IPS-NIHi7 (cell line): ENCODE measurements at regions not wholly inside any gene's neighbourhood (a gene's known extent, or its start where the extent isn't known, plus 50 kb on each side); places are given as distances from the start of the nearest gene placed in this dataset.
A peak's percentile ranks its signal among the peaks of the same experiment; 100 is the strongest.

Source experiments
- DNase-seq: peaks from one replicate; pipeline ENCODE4 v3.0.0; 2012; ENCODE audit warnings: mixed read lengths; ENCODE audit errors: extremely low spot score

DNA sequence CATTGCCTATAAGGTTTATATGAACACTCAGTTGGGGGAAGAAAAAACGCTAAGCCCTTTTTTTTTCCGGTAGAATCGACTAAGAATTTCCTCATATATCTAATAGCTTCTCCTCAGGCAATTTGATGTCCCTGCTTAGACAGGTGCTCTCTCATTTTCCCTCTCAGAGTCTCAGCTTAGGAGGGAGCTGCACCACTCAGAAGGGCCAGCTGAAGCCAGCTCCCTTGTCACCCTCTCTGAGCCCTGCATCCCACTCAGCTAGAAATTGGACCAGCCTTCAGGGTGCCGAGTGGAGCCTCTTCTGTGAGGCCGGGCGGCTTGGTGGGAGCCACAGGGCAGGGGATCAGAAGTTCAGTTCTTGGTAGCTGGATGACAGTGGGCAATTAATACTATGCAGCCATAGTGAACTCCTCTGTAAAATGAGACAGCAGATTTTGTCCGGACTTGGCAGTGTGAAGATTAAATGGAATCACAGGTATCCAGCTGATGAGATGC, 368.5 kb downstream of the MAFB start:
- no peak for DNase-seq

DNA sequence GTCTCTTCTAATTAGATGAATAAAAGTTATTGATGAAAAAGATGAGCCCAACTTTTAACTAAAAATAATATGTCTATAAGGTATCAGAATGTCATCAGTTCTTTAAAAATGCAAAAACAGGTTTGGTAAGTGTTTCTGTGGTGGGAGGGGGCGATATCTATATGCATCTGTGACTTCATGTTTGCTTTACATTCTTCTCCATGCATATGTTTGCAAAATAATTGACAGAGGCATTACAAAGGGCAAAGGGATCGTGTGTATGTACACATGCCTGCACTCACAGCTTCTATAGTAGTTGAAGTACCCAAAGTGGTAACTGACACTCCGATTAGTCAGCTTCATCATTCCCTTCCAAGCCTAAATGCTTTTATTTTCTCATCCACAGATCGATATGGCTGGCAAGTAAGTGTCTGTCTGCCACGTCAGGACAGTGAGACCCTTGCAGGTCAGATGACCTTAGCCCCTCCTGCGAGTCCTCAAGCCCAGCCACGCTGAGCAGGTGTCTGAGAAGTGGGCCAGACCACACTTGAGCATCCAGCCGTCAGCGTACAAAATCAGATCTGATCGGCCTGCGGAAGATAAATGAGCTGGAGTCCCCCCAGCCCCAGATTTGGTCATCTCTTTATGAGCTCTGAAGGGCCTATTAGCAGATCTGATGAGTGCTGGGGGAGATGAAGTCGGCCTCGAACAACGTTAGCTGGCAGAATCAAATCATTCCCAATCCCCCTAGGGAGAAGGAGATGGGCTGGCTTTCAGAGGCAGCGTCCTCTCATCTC, 369.1 kb downstream of the MAFB start:
- DNase-seq = no peak

DNA sequence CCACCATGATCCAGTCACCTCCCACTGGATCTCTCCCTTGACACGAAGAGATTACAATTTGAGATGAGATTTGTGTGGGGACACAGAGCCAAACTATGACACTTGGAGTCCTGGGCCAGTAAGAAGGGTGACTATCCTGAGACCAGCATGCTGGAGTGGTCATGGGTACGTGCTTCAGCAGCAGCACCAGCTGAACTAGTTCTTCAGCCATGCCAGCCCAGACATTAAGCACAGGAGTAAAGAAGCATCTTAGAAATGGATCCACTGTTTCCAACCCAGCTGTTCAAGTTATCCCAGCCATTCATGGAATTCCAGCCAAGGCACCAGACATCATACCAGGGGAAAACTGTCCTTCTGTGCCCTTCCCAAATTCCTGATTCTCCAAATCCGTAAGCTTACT, 370.0 kb downstream of the MAFB start:
- DNase-seq = no peak

DNA sequence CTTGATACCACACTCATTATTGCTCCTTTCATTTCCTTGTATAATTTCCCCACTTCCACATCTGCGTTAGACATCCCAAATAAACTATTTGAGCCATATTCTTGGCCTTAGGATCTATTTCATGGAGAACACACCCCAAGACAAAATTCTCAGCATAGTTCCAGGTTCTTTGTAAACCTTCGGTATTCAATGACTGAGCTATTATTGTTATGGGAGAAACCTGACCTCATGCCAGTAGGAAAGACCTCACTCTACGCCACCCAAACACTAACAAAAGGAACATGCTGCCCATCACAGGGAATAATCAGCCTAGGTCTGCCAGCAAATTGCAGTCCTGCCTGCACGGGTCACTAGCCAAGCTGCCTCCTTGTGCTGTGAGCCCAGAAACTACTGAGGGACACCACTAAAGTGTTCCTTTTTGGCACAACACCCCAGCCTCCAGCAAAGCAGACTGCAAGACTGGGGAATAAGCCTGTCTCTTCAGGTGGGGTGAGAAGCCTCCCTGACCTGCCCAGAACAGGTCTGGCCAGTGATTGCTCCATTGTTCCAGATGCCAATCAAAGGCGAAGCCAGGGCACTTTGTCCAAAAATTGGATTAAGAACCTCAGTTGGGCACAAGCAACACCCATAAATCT, 371.8 kb downstream of the MAFB start:
- DNase-seq = no peak

DNA sequence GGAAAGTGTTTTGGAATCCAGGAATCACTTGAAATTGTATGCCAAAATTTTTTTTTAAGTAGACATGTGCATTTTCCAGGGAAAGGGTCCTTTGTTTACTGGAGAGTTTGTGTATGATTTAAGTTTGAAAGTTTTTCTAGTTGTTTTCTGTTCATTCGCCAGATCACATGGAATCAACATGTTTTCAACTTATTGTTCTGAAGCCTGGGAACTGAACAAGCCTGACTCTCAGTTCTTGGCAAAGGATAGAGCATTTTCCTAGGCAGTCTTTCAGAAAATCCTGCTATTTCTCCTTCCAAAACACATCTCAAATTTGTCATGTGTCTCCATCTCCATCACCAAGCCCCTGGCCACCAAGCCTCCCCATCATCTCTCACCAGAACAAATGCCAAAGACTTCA, 374.8 kb downstream of the MAFB start:
- DNase-seq = no peak

- no peak for DNase-seq
Measured at GRCh38 chr20:40313730-40314129, 375.3 kb downstream of the MAFB start.

DNA sequence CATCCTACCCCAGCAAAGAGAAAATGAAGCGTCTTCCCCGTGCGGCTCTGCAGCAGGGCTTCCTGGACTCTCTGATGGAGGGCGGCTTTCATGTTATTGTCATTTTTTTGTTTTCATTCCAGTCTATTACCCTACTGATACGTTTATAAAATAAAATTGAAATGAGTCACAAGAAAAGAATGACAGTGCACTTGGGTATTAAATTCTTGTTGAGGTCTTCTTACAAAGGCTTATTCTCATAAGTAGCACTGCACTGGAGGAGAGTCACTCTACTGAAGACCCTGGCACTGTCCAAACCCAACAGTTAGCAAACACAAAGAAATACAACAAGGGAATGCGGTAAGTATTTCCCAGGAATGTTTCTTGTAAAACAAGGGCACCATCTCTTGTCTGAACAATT, 379.3 kb downstream of the MAFB start:
- DNase-seq = no peak

DNA sequence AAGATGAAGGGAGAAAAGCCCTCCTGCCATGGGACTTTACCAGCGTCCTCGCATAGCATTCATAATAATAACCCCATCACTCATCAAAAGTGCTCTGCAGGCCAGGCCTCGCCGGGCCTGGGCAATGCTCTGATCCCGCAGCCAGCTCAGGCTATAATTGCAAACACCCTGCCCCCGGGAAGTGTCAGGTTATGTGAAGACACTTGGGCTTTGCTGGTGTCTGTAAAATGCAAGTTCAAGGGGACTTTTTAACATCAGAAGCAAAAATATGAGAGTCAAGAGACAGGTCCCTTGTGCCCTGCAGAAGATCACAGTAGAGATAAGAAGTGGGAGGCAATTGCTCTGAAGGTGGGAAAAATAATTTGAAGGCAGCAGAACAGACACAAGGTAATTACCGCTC, 381.0 kb downstream of the MAFB start:
- no peak for DNase-seq

DNA sequence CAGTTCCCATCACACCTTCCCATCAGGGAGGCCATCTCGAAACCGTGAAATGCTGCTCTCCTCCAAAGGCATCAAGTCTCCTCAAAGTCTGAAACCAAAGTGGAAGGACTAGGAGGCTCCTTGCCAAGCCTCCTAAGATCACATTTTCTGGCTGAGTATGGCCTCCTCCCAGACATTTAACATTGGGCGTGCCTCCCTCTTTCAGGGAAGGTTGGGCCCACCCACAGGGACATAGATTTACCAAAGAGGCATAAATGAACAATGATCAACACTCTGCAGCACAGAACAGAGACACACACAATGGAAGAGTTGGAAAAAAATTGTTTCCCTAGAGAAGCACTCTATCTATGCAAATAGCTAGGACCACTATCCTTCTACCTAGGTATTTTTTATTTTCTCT, 381.8 kb downstream of the MAFB start:
- DNase-seq = no peak

GRCh38 chr20:40305303-40305702, 383.7 kb downstream of the MAFB start:
- DNase-seq = no peak

DNA sequence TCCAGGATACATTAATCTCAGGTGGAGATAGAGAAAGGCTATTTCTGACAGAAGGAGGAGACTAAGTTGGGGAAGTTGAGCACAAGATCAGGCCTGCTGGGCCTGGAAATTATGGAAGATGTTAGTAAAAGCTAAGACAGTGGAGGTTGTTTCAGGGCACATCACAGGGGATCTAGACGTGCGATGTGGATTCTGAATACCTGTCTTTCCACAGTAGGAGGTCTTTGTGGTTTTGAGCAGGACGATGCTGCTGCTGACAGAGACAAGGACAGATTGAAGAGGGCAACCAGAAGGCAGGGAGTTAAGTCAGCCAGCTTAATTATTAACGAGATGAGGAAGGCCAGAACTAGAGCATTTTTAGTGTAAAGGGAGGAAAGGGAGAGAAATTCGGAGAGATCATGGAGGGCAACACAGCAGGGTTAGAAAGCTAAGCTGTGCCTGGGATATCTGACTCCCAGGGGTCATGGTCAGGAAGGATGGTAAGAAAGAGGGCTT, 384.9 kb downstream of the MAFB start:
- peak; percentile 27 for DNase-seq

GRCh38 chr20:40294747-40295146, 394.3 kb downstream of the MAFB start:
- DNase-seq = no peak

GRCh38 chr20:40294175-40294574, 394.9 kb downstream of the MAFB start:
- no peak for DNase-seq

- no peak for DNase-seq
Measured at GRCh38 chr20:40293740-40294139, 395.3 kb downstream of the MAFB start.

DNA sequence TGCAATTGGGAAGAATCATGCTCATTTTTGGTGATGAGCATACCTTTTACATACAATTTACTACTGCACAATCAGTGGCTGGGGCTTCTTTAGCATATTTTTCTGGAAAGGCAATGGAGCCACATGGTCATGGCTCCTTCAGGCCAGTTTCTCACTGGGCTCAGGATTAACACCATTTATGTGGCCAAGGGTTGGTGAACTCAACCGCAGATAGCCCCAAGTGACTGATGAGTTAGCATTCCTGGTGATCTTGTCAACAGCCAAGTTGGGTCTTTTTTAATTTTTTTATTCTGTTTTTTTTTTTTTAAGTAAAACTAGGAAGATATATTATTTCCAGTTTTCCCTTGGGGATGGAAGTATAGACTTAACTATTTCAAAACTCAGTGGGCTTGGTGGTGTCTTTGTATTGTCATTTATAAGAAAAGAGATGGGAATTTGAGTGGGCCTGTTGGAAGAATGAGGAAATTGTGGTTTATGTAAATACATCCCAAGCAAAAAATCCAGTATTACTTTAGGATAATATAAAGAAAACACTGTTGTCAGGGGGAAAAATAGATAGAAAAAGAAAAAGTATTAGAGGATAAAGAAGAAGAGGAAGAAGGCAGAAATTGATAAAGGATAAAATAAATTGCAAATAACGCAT, 397.4 kb downstream of the MAFB start:
- no peak for DNase-seq

- DNase-seq = no peak
Measured at GRCh38 chr20:40287683-40288082, 401.4 kb downstream of the MAFB start.

GRCh38 chr20:40286975-40287531, 402.0 kb downstream of the MAFB start:
- DNase-seq = no peak

DNA sequence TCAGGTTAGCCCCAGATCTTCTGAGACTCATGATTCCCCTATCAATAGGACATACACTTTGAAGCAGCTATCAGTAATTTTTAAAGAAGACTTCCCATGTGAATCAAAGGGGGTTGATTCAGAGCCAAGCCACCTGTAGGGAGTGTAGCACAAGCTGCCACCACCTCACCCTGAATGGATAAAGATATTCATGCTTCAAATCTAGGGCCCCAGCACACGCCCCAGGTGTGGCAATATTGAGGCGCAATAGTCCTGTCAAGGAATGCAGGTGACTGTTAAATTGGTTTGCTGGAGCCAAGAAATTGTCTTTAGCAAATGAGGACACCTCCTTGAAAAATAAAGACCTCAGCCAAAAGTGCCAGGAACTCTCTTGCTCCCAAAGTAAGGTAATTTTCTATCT, 404.4 kb downstream of the MAFB start:
- DNase-seq = no peak

DNA sequence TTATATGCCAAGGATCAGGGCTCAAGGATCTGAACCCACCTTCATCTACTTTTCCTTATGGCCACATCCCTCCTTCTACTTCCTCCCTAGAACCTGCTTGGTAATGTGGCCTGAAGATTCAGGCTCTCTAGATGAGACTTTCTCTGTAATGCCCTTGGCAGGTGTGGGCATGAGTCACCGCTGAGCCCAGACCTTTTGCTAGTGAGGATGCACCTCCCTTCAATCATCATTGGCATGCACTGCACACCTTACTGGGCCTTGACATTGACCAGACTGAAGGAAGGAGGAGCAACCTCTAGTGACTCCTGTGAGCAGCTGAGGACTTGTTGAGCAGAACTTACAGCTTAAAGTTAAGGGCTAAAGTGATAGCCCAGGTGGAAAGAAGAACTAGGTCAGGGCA, 405.3 kb downstream of the MAFB start:
- no peak for DNase-seq

DNA sequence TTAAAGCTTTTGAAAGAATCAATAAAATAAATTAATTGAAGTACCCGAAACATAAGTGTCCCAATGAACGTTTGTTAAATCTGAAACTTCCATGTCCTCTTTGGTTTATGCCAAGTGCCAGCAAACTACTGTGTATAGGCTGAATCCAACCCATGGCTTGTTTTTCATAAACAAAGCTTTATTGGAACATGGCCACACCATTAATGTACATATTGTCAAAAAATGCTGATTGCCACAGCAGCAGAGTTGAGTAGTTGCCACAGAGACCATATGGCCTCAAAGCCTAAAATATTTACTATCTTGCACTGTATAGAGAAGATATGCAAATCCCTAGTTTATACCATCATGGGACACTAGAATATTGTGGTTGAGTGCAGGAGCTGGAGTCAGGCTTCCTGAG, 406.1 kb downstream of the MAFB start:
- no peak for DNase-seq

- DNase-seq = no peak
Measured at GRCh38 chr20:40282541-40282940, 406.5 kb downstream of the MAFB start.

GRCh38 chr20:40280616-40281015, 408.4 kb downstream of the MAFB start:
- no peak for DNase-seq
